AG20443 (cell line): ENCODE measurements at regions not wholly inside any gene's neighbourhood (a gene's known extent, or its start where the extent isn't known, plus 50 kb on each side); places are given as distances from the start of the nearest gene placed in this dataset.
A peak's percentile ranks its signal among the peaks of the same experiment; 100 is the strongest.

Experiments
- DNase-seq: peaks from one replicate; pipeline ENCODE4 v3.0.0; 2012; ENCODE audit warnings: low spot score, mixed read lengths

DNA sequence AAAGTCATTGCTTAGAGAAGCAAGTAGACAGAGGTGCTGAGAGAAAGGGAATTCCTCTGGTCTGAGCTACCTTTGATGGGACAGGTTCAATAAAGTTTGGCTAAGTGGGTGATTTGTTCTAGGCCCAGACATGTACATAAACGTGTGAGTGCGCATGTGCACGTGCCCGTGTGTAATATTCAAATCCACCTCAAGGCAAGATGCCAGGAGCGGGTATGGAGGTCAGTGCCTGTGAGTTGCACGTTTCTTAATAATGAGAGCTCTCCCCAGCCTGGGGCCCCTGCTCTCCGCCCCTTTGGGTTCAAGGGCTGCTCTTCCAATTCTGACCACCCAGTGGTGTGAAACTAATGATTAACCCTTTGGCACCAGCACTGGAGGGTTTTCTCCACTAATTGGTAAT lies 53.8 kb upstream of the LMO4 start:
- DNase-seq = no peak

DNA sequence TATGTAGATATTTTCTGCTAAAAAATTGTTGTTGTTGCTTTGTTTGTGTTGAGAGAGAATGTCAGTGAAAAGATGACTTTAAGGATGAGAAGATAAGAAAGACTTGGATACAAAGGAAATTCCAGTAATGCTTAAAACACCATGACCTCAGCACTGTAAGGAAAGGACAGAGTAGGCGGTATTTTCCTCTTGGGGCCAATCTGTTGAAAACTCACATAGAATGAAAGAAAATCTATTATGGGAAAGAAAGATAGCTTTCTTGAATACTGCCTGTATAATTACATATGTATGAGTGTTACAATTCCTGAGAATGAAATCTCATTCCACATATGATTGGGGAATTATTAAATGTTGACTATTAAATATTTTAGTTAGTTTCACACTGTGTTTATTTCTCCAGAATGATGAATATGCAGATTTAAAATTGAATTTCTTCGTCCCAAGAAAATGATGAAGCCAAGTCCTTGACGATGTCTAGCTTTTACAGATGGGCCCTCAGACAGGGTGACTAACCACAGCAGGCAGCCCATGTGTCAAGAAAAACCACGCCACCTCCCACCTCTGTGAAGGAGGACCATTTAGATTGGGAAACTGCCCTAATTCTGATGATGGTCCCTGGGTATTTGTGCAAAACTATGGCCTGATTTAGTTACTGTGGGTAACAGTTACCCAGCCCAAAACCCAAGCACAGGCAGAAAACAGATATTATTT lies 49.7 kb upstream of the LMO4 start:
- DNase-seq = peak; percentile 52
